SK-N-SH treated with all-trans-retinoic acid at 6 μM for 48 hours (cell line): ENCODE measurements at regions not wholly inside any gene's neighbourhood (a gene's known extent, or its start where the extent isn't known, plus 50 kb on each side); places are given as distances from the start of the nearest gene placed in this dataset.

Experiments used
- ATAC-seq: fragments of 200-7000 bp; cut with Tn5 transposase; 3 replicates; pipeline ENCODE4 v1.9.1; 2020; ENCODE audit warnings: mild to moderate bottlenecking, moderate library complexity
- ARNTL ChIP-seq: fragments of 450-650 bp; formaldehyde crosslinking; IDR thresholded peaks from 2 replicates; pipeline ENCODE4 v1.5.0; 2020; ENCODE audit warnings: low read depth, mild to moderate bottlenecking, moderate library complexity, borderline replicate concordance
- BACH2 ChIP-seq: fragments of 250-450 bp; sonication (Bioruptor Pico); IDR thresholded peaks from 2 replicates; pipeline ENCODE4 v1.9.0; 2021; ENCODE audit warnings: mild to moderate bottlenecking, borderline replicate concordance
- CREB5 ChIP-seq: fragments of 250-450 bp; sonication (Bioruptor Pico); IDR thresholded peaks from 2 replicates; pipeline ENCODE4 v1.5.1; 2020; ENCODE audit warnings: low read depth, mild to moderate bottlenecking, moderate library complexity
- ESRRG ChIP-seq: fragments of 250-450 bp; sonication (Bioruptor Pico); IDR thresholded peaks from 2 replicates; pipeline ENCODE4 v1.6.1; 2021; ENCODE audit warnings: mild to moderate bottlenecking
- GLIS3 ChIP-seq: fragments of 250-450 bp; sonication (Bioruptor Pico); IDR thresholded peaks from 2 replicates; pipeline ENCODE4 v1.5.0; 2020; ENCODE audit warnings: mild to moderate bottlenecking, moderate library complexity
- ISL1 ChIP-seq: fragments of 250-450 bp; sonication (Bioruptor Pico); IDR thresholded peaks from 2 replicates; pipeline ENCODE4 v2.1.2; 2022; ENCODE audit warnings: mild to moderate bottlenecking, moderate library complexity
- OSR1 ChIP-seq: fragments of 250-450 bp; sonication (Bioruptor Pico); IDR thresholded peaks from 2 replicates; pipeline ENCODE4 v1.8.0; 2022; ENCODE audit warnings: moderate library complexity, mild to moderate bottlenecking, inconsistent platforms
- POU6F1 ChIP-seq: fragments of 250-450 bp; sonication (Bioruptor Pico); IDR thresholded peaks from 2 replicates; pipeline ENCODE4 v1.8.0; 2021; ENCODE audit warnings: low read depth, mild to moderate bottlenecking, moderate library complexity, borderline replicate concordance
- PPARA ChIP-seq: fragments of 250-450 bp; sonication (Bioruptor Pico); IDR thresholded peaks from 2 replicates; pipeline ENCODE4 v1.5.0; 2020; ENCODE audit warnings: mild to moderate bottlenecking, borderline replicate concordance
- RARB ChIP-seq: fragments of 250-450 bp; sonication (Bioruptor Pico); IDR thresholded peaks from 2 replicates; pipeline ENCODE4 v1.8.0; 2021; ENCODE audit warnings: mild to moderate bottlenecking, moderate library complexity
- SNAI2 ChIP-seq: fragments of 250-450 bp; sonication (Bioruptor Pico); IDR thresholded peaks from 2 replicates; pipeline ENCODE4 v1.5.0; 2020; ENCODE audit warnings: mild to moderate bottlenecking, moderate library complexity
- TCF4 ChIP-seq: fragments of 250-450 bp; sonication (Bioruptor Pico); IDR thresholded peaks from 2 replicates; pipeline ENCODE4 v1.8.0; 2021; ENCODE audit warnings: mild to moderate bottlenecking, moderate library complexity, borderline replicate concordance
- TOX ChIP-seq: fragments of 250-450 bp; sonication (Bioruptor Pico); IDR thresholded peaks from 2 replicates; pipeline ENCODE4 v1.8.0; 2021; ENCODE audit warnings: mild to moderate bottlenecking, moderate library complexity, borderline replicate concordance
- TSHZ2 ChIP-seq: fragments of 250-450 bp; sonication (Bioruptor Pico); IDR thresholded peaks from 2 replicates; pipeline ENCODE4 v1.5.0; 2020; ENCODE audit warnings: mild to moderate bottlenecking, moderate library complexity
- ZC3H10 ChIP-seq: fragments of 250-450 bp; sonication (Bioruptor Pico); IDR thresholded peaks from 2 replicates; pipeline ENCODE4 v1.5.1; 2021; ENCODE audit warnings: mild to moderate bottlenecking, moderate library complexity
- ZFP3 ChIP-seq: fragments of 250-450 bp; sonication (Bioruptor Pico); IDR thresholded peaks from 2 replicates; pipeline ENCODE4 v1.5.0; 2020; ENCODE audit warnings: mild to moderate bottlenecking, moderate library complexity
- ZNF8 ChIP-seq: fragments of 450-650 bp; formaldehyde crosslinking; IDR thresholded peaks from 2 replicates; pipeline ENCODE4 v1.5.0; 2020; ENCODE audit warnings: mild to moderate bottlenecking, moderate library complexity
- TF ChIP-seq, protein P1 (sequence below): fragments of 250-450 bp; sonication (Bioruptor Pico); IDR thresholded peaks from 2 replicates; pipeline ENCODE4 v1.8.0; 2020; ENCODE audit warnings: mild to moderate bottlenecking, moderate library complexity, borderline replicate concordance
- TF ChIP-seq, protein P2 (sequence below): fragments of 250-450 bp; sonication (Bioruptor Pico); IDR thresholded peaks from 2 replicates; pipeline ENCODE4 v1.5.1; 2021; ENCODE audit warnings: mild to moderate bottlenecking, moderate library complexity

GRCh38 chr17:71422968-71423367, 697.9 kb upstream of the SOX9 start (continued):
- TF ChIP-seq OSR1 (no peak), GLIS3 (CRISPR knock-in tag) (no peak), POU6F1 (CRISPR knock-in tag) (no peak), RARB (no peak), CREB5 (no peak), ISL1 (CRISPR knock-in tag) (no peak), ARNTL (CRISPR knock-in tag) (no peak), SNAI2 (CRISPR knock-in tag) (no peak)
- TF ChIP-seq, protein P1, sequence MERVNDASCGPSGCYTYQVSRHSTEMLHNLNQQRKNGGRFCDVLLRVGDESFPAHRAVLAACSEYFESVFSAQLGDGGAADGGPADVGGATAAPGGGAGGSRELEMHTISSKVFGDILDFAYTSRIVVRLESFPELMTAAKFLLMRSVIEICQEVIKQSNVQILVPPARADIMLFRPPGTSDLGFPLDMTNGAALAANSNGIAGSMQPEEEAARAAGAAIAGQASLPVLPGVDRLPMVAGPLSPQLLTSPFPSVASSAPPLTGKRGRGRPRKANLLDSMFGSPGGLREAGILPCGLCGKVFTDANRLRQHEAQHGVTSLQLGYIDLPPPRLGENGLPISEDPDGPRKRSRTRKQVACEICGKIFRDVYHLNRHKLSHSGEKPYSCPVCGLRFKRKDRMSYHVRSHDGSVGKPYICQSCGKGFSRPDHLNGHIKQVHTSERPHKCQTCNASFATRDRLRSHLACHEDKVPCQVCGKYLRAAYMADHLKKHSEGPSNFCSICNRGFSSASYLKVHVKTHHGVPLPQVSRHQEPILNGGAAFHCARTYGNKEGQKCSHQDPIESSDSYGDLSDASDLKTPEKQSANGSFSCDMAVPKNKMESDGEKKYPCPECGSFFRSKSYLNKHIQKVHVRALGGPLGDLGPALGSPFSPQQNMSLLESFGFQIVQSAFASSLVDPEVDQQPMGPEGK (CRISPR knock-in tag), result no peak

DNA sequence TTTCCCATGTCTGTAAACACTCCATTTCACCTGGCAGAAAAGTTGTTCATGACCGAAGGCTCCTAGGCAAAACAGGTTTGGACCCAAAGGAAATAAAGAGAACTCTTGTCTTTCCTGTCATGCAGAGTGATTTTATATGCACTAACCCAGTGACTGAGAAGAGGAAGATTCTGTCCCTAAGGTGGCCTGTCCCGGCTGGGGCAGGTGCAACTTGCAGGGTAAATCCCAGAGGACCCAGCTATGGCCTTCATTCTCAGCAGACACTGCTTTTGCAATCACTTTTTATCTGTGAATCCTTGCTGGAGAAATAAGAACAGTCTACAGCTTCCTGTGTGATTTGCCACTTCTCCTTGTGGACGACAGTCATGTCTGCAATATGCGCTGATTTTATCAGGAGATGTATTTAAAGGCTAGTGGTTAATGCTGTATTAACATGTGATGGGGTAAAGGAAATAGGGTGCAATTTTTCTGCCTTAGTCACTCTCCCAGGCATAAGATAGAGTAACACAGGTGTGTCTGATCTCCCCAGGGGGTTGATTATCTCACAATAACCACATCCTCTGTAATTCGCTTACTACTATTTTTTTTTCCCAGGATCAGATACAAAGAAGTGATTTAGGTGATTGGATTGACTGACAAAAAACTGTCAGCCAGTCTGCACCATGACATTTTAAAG, 696.8 kb upstream of the SOX9 start:
- ATAC-seq, result peak; percentile 79
- TF ChIP-seq TSHZ2 (CRISPR knock-in tag) (no peak), ISL1 (CRISPR knock-in tag) (peak; percentile 37; the same call in 1 of the 2 replicates)

- no peak for ATAC-seq
- no peak for TF ChIP-seq OSR1
- no peak for TF ChIP-seq SNAI2 (CRISPR knock-in tag)
- TF ChIP-seq TCF4 (CRISPR knock-in tag), result no peak
- no peak for TF ChIP-seq CREB5
- TF ChIP-seq BACH2 (CRISPR knock-in tag), result no peak
- TF ChIP-seq, protein P1 (CRISPR knock-in tag), result no peak
- TF ChIP-seq ZNF8, result no peak
- TF ChIP-seq GLIS3 (CRISPR knock-in tag), result no peak
- no peak for TF ChIP-seq ARNTL (CRISPR knock-in tag)
- TF ChIP-seq ISL1 (CRISPR knock-in tag), result no peak
- TF ChIP-seq TOX (CRISPR knock-in tag), result no peak
- TF ChIP-seq ZC3H10, result no peak
- TF ChIP-seq, all 23 proteins: peak for 0
These were observed 693.0 kb upstream of the SOX9 start for GRCh38 chr17:71427801-71428200.

- TF ChIP-seq TCF4 (CRISPR knock-in tag), result no peak
- TF ChIP-seq, protein P2, sequence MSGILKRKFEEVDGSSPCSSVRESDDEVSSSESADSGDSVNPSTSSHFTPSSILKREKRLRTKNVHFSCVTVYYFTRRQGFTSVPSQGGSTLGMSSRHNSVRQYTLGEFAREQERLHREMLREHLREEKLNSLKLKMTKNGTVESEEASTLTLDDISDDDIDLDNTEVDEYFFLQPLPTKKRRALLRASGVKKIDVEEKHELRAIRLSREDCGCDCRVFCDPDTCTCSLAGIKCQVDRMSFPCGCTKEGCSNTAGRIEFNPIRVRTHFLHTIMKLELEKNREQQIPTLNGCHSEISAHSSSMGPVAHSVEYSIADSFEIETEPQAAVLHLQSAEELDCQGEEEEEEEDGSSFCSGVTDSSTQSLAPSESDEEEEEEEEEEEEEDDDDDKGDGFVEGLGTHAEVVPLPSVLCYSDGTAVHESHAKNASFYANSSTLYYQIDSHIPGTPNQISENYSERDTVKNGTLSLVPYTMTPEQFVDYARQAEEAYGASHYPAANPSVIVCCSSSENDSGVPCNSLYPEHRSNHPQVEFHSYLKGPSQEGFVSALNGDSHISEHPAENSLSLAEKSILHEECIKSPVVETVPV (CRISPR knock-in tag), result no peak
- no peak for TF ChIP-seq GLIS3 (CRISPR knock-in tag)
- TF ChIP-seq TOX (CRISPR knock-in tag), result no peak
- no peak for TF ChIP-seq CREB5
- no peak for TF ChIP-seq ZNF8
- no peak for TF ChIP-seq OSR1
- TF ChIP-seq PPARA, result no peak
- TF ChIP-seq ZFP3 (CRISPR knock-in tag), result no peak
- no peak for TF ChIP-seq ESRRG
- TF ChIP-seq SNAI2 (CRISPR knock-in tag), result no peak
- no peak for TF ChIP-seq ARNTL (CRISPR knock-in tag)
- TF ChIP-seq BACH2 (CRISPR knock-in tag), result no peak
- ATAC-seq, result no peak
These were observed 691.9 kb upstream of the SOX9 start for GRCh38 chr17:71428897-71429296.
